ENCODE measurements at regions not wholly inside any gene's neighbourhood (a gene's known extent, or its start where the extent isn't known, plus 50 kb on each side); places are given as distances from the start of the nearest gene placed in this dataset.

GRCh38 chr2:133773854-133774653 is 205.8 kb upstream of the NCKAP5 start:
- no peaks in the 10 kb centered on the region for H3K9me3 Mint-ChIP-seq
- POLR2A ChIA-PET = no interaction called here
- H3K27ac Mint-ChIP-seq = no peak overlapping the region

GRCh38 chr2:133774654-133775015 is 206.4 kb upstream of the NCKAP5 start:
- no peaks in the 10 kb centered on the region for H3K36me3 Mint-ChIP-seq
- POLR2A ChIA-PET = no interaction called here
- H3K4me3 Mint-ChIP-seq = no peak overlapping the region
- DNase-seq (no peak), ATAC-seq (ENCODE audit: low read depth) (no peak)
- no peaks in the 10 kb centered on the region for H3K9me3 Mint-ChIP-seq
- H3K27me3 Mint-ChIP-seq = no peaks in the 10 kb centered on the region
- H3K27ac Mint-ChIP-seq = no peak overlapping the region
- H3K4me1 Mint-ChIP-seq = no peaks in the 10 kb centered on the region

More at GRCh38 chr2:133773854-133774653, 205.8 kb upstream of the NCKAP5 start:
- ATAC-seq (ENCODE audit: low read depth) (no peak), DNase-seq (no peak)
- no peaks in the 10 kb centered on the region for H3K27me3 Mint-ChIP-seq
- H3K4me1 Mint-ChIP-seq = no peaks in the 10 kb centered on the region
- no peaks in the 10 kb centered on the region for H3K36me3 Mint-ChIP-seq
- H3K4me3 Mint-ChIP-seq = no peak overlapping the region

GRCh38 chr2:133776936-133777573 is 208.8 kb upstream of the NCKAP5 start:
- Mint-ChIP-seq H3K4me1 (no peaks in the 10 kb centered on the region), H3K4me3 (no peak overlapping the region), H3K36me3 (no peaks in the 10 kb centered on the region), H3K27me3 (no peaks in the 10 kb centered on the region), H3K27ac (no peak overlapping the region), H3K9me3 (no peaks in the 10 kb centered on the region)
- POLR2A ChIA-PET = no interaction called here
- no peak for ATAC-seq (ENCODE audit: low read depth)
- no peak for DNase-seq

- H3K9me3 Mint-ChIP-seq = no peaks in the 10 kb centered on the region
- DNase-seq = no peak
- H3K36me3 Mint-ChIP-seq = no peaks in the 10 kb centered on the region
- no peaks in the 10 kb centered on the region for H3K27me3 Mint-ChIP-seq
- H3K27ac Mint-ChIP-seq = no peak overlapping the region
- no peaks in the 10 kb centered on the region for H3K4me1 Mint-ChIP-seq
- POLR2A ChIA-PET = no interaction called here
- no peak for ATAC-seq (ENCODE audit: low read depth)
- no peak overlapping the region for H3K4me3 Mint-ChIP-seq
These were observed 209.3 kb upstream of the NCKAP5 start for GRCh38 chr2:133777574-133777960.

GRCh38 chr2:133780099-133780996 is 212.1 kb upstream of the NCKAP5 start:
- Mint-ChIP-seq H3K36me3 (no peaks in the 10 kb centered on the region), H3K27ac (no peak overlapping the region)

GRCh38 chr2:133780997-133781513 is 212.8 kb upstream of the NCKAP5 start:
- H3K27ac Mint-ChIP-seq = no peak overlapping the region
- no peaks in the 10 kb centered on the region for H3K4me1 Mint-ChIP-seq
- no peaks in the 10 kb centered on the region for H3K36me3 Mint-ChIP-seq
- DNase-seq (no peak), ATAC-seq (ENCODE audit: low read depth) (no peak)
- H3K4me3 Mint-ChIP-seq = no peak overlapping the region
- POLR2A ChIA-PET = no interaction called here
- no peaks in the 10 kb centered on the region for H3K27me3 Mint-ChIP-seq
- no peaks in the 10 kb centered on the region for H3K9me3 Mint-ChIP-seq

More at GRCh38 chr2:133780099-133780996, 212.1 kb upstream of the NCKAP5 start:
- ATAC-seq (ENCODE audit: low read depth) (no peak), DNase-seq (no peak)
- Mint-ChIP-seq H3K27me3 (no peaks in the 10 kb centered on the region), H3K9me3 (no peaks in the 10 kb centered on the region), H3K4me1 (no peaks in the 10 kb centered on the region), H3K4me3 (no peak overlapping the region)
- POLR2A ChIA-PET = no interaction called here

GRCh38 chr2:133787207-133787606 is 218.9 kb upstream of the NCKAP5 start:
- DNase-seq (no peak), ATAC-seq (ENCODE audit: low read depth) (no peak)
- POLR2A ChIA-PET = no interaction called here
- Mint-ChIP-seq H3K4me1 (no peaks in the 10 kb centered on the region), H3K36me3 (no peaks in the 10 kb centered on the region), H3K4me3 (no peak overlapping the region), H3K27me3 (no peaks in the 10 kb centered on the region), H3K27ac (no peak overlapping the region), H3K9me3 (no peaks in the 10 kb centered on the region)

GRCh38 chr2:133787651-133788050 is 219.4 kb upstream of the NCKAP5 start:
- DNase-seq (no peak), ATAC-seq (ENCODE audit: low read depth) (no peak)
- POLR2A ChIA-PET = no interaction called here
- no peak overlapping the region for H3K27ac Mint-ChIP-seq
- H3K36me3 Mint-ChIP-seq = no peaks in the 10 kb centered on the region
- H3K4me3 Mint-ChIP-seq = no peak overlapping the region
- no peaks in the 10 kb centered on the region for H3K4me1 Mint-ChIP-seq
- H3K9me3 Mint-ChIP-seq = no peaks in the 10 kb centered on the region
- H3K27me3 Mint-ChIP-seq = no peaks in the 10 kb centered on the region

- ATAC-seq (ENCODE audit: low read depth) (no peak), DNase-seq (no peak)
- H3K36me3 Mint-ChIP-seq = no peaks in the 10 kb centered on the region
- no peak overlapping the region for H3K4me3 Mint-ChIP-seq
- no peak overlapping the region for H3K27ac Mint-ChIP-seq
- no peaks in the 10 kb centered on the region for H3K9me3 Mint-ChIP-seq
- POLR2A ChIA-PET = no interaction called here
- H3K27me3 Mint-ChIP-seq = no peaks in the 10 kb centered on the region
- H3K4me1 Mint-ChIP-seq = no peaks in the 10 kb centered on the region
These were observed 220.1 kb upstream of the NCKAP5 start for GRCh38 chr2:133788386-133788785.

GRCh38 chr2:133789743-133790142 is 221.5 kb upstream of the NCKAP5 start:
- no peak overlapping the region for H3K27ac Mint-ChIP-seq
- no peak overlapping the region for H3K4me3 Mint-ChIP-seq
- DNase-seq (no peak), ATAC-seq (ENCODE audit: low read depth) (no peak)
- POLR2A ChIA-PET = no interaction called here
- no peaks in the 10 kb centered on the region for H3K4me1 Mint-ChIP-seq
- H3K27me3 Mint-ChIP-seq = no peaks in the 10 kb centered on the region
- H3K9me3 Mint-ChIP-seq = peaks cover 3% of the 10 kb centered on the region
- no peaks in the 10 kb centered on the region for H3K36me3 Mint-ChIP-seq

- H3K36me3 Mint-ChIP-seq = no peaks in the 10 kb centered on the region
These were observed 222.4 kb upstream of the NCKAP5 start for GRCh38 chr2:133790711-133791110.

GRCh38 chr2:133791191-133791590 is 222.9 kb upstream of the NCKAP5 start:
- POLR2A ChIA-PET = no interaction called here
- H3K9me3 Mint-ChIP-seq = peaks cover 5% of the 10 kb centered on the region

More at GRCh38 chr2:133790711-133791110, 222.4 kb upstream of the NCKAP5 start:
- H3K9me3 Mint-ChIP-seq = peaks cover 3% of the 10 kb centered on the region
- DNase-seq (no peak), ATAC-seq (ENCODE audit: low read depth) (no peak)
- POLR2A ChIA-PET = no interaction called here
- no peaks in the 10 kb centered on the region for H3K4me1 Mint-ChIP-seq
- no peak overlapping the region for H3K27ac Mint-ChIP-seq
- no peak overlapping the region for H3K4me3 Mint-ChIP-seq
- H3K27me3 Mint-ChIP-seq = no peaks in the 10 kb centered on the region

GRCh38 chr2:133792223-133792622 is 224.0 kb upstream of the NCKAP5 start:
- H3K4me1 Mint-ChIP-seq = no peaks in the 10 kb centered on the region
- H3K9me3 Mint-ChIP-seq = peaks cover 5% of the 10 kb centered on the region
- no peaks in the 10 kb centered on the region for H3K27me3 Mint-ChIP-seq
- DNase-seq = no peak
- POLR2A ChIA-PET = no interaction called here
- H3K36me3 Mint-ChIP-seq = no peaks in the 10 kb centered on the region
- ATAC-seq (ENCODE audit: low read depth) = no peak
- no peak overlapping the region for H3K4me3 Mint-ChIP-seq
- H3K27ac Mint-ChIP-seq = no peak overlapping the region

More at GRCh38 chr2:133791191-133791590, 222.9 kb upstream of the NCKAP5 start:
- DNase-seq = no peak
- H3K4me1 Mint-ChIP-seq = no peaks in the 10 kb centered on the region
- no peak for ATAC-seq (ENCODE audit: low read depth)
- H3K27me3 Mint-ChIP-seq = no peaks in the 10 kb centered on the region
- no peaks in the 10 kb centered on the region for H3K36me3 Mint-ChIP-seq
- H3K4me3 Mint-ChIP-seq = no peak overlapping the region
- no peak overlapping the region for H3K27ac Mint-ChIP-seq
